ENCODE measurements at regions not wholly inside any gene's neighbourhood (a gene's known extent, or its start where the extent isn't known, plus 50 kb on each side); places are given as distances from the start of the nearest gene placed in this dataset.

- Histone ChIP-seq H3K4me3 (no peak overlapping the region), H3K9me3 (peaks cover 0 to 10% (median 0%) of the 10 kb centered on the region in 3 donors), H3K27ac (no peak overlapping the region), H3K36me3 (replicated peaks in 1 of 2; ENCODE audit: insufficient read depth in 1 of 2, low read depth in 2 of 2) (no peaks in the 10 kb centered on the region), H3K27me3 (no peaks in the 10 kb centered on the region), H3K4me1 (no peaks in the 10 kb centered on the region)
- ATAC-seq (no peak), DNase-seq (peak in 3 of 4 donors; percentile 3 to 13 (median 8))
- TF ChIP-seq POLR2A (IDR thresholded peaks at IDR 0.05): no peak
- TF ChIP-seq CTCF (IDR thresholded peaks at IDR 0.05): no peak
- intact Hi-C loops (cut with DNase I): no loop called here
- WGBS, 2 donors: 39 to 42% methylated on average over 2 of the region's 2 CpGs
Measured at GRCh38 chr2:83742117-83742782, 716.8 kb downstream of the SUCLG1 start.

GRCh38 chr2:83730223-83730622, 728.9 kb downstream of the SUCLG1 start:
- 67 to 71% methylated on average over 3 of the region's 3 CpGs for WGBS, 2 donors
- intact Hi-C loops (cut with DNase I): no loop called here

GRCh38 chr2:83725735-83726134, 733.3 kb downstream of the SUCLG1 start:
- no peak overlapping the region for H3K27ac ChIP-seq
- DNase-seq: no peak
- no peak for ATAC-seq
- TF ChIP-seq POLR2A (IDR thresholded peaks at IDR 0.05): no peak
- no peak for TF ChIP-seq CTCF (IDR thresholded peaks at IDR 0.05)
- intact Hi-C loops (cut with DNase I): no loop called here
- no peaks in the 10 kb centered on the region for H3K9me3 ChIP-seq
- no peaks in the 10 kb centered on the region for H3K4me1 ChIP-seq
- no peaks in the 10 kb centered on the region for H3K36me3 ChIP-seq (replicated peaks in 1 of 2; ENCODE audit: insufficient read depth in 1 of 2, low read depth in 2 of 2)
- no peaks in the 10 kb centered on the region for H3K27me3 ChIP-seq
- no peak overlapping the region for H3K4me3 ChIP-seq

More at GRCh38 chr2:83730223-83730622, 728.9 kb downstream of the SUCLG1 start:
- DNase-seq (no peak), ATAC-seq (no peak)
- Histone ChIP-seq H3K27me3 (no peaks in the 10 kb centered on the region), H3K4me1 (no peaks in the 10 kb centered on the region), H3K9me3 (no peaks in the 10 kb centered on the region), H3K36me3 (replicated peaks in 1 of 2; ENCODE audit: insufficient read depth in 1 of 2, low read depth in 2 of 2) (no peaks in the 10 kb centered on the region), H3K27ac (no peak overlapping the region), H3K4me3 (no peak overlapping the region)
- TF ChIP-seq POLR2A (IDR thresholded peaks at IDR 0.05) (no peak), CTCF (IDR thresholded peaks at IDR 0.05) (no peak)

- H3K4me3 ChIP-seq: no peak overlapping the region
- ATAC-seq (no peak), DNase-seq (no peak)
- no peaks in the 10 kb centered on the region for H3K4me1 ChIP-seq
- no peak overlapping the region for H3K27ac ChIP-seq
- TF ChIP-seq POLR2A (IDR thresholded peaks at IDR 0.05) (no peak), CTCF (IDR thresholded peaks at IDR 0.05) (no peak)
- H3K27me3 ChIP-seq: no peaks in the 10 kb centered on the region
- intact Hi-C loops (cut with DNase I): no loop called here
- no peaks in the 10 kb centered on the region for H3K9me3 ChIP-seq
- WGBS, 2 donors: 90 to 96% methylated on average over 1 of the region's 1 CpG
- no peaks in the 10 kb centered on the region for H3K36me3 ChIP-seq (replicated peaks in 1 of 2; ENCODE audit: insufficient read depth in 1 of 2, low read depth in 2 of 2)
Measured at GRCh38 chr2:83705146-83705545, 753.9 kb downstream of the SUCLG1 start.

- DNase-seq (no peak), ATAC-seq (no peak)
- H3K4me3 ChIP-seq: no peak overlapping the region
- H3K4me1 ChIP-seq: no peaks in the 10 kb centered on the region
- intact Hi-C loops (cut with DNase I): no loop called here
- no peaks in the 10 kb centered on the region for H3K9me3 ChIP-seq
- H3K27ac ChIP-seq: no peak overlapping the region
- WGBS, 2 donors: 64 to 68% methylated on average over 1 of the region's 1 CpG
- H3K27me3 ChIP-seq: no peaks in the 10 kb centered on the region
- TF ChIP-seq POLR2A (IDR thresholded peaks at IDR 0.05) (no peak), CTCF (IDR thresholded peaks at IDR 0.05) (no peak)
- no peaks in the 10 kb centered on the region for H3K36me3 ChIP-seq (replicated peaks in 1 of 2; ENCODE audit: insufficient read depth in 1 of 2, low read depth in 2 of 2)
Measured at GRCh38 chr2:83703598-83703997, 755.5 kb downstream of the SUCLG1 start.

Data from body of pancreas (tissue), 4 donors.